HG03175 (cell line): ENCODE measurements at regions not wholly inside any gene's neighbourhood (a gene's known extent, or its start where the extent isn't known, plus 50 kb on each side); places are given as distances from the start of the nearest gene placed in this dataset.

Source experiments
- ATAC-seq: cut with Tn5 transposase; IDR thresholded peaks from one replicate; pipeline ENCODE4 v1.9.1; 2021; ENCODE audit warnings: mild to moderate bottlenecking, moderate library complexity; ENCODE audit not compliant: unreplicated experiment

DNA sequence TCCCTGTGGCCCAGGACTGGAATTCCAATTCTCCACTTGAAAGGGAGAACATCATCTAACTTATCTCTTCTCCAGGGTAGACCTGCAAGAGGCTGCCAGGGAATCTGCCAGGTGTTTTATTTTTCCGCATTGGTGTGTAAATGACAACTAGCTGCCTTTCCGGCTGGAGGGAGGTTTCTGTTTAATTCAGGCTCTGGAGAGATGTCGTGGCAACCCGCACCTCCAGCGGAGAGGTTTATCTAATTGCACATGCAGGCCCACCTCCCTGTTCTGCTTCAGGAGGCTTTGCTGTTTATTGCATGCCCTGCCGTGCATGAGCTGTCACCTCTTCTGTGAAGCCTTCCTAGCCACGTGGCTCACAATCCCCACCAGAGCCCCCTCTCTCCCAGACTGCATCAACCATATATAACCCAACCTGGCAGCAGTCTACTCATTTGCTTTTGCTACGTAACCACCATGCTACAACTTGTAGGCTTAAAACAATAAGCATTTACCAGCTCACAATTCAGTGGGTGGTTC is 151.6 kb downstream of the C1orf94 start:
- ATAC-seq: no peak

DNA sequence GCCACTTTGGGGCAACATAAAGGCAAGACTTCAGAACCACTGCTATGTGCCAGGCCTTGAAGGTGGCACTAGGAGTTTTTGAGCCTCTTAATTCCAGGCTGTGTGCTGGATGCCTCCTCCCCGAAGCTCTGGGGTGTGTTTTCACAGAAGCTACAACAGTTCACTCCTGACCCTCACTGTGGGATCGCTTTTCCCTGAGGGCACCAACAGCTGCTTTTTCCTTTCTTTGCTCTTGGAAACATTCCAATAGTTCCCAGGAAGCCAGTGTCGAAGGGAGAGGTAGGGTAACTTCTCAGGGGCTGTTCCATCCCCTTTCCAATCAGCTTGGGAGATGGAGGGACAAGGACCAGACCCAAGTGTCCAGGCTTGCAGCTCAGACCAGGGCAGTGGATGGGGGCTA is 153.4 kb downstream of the C1orf94 start:
- no peak for ATAC-seq

DNA sequence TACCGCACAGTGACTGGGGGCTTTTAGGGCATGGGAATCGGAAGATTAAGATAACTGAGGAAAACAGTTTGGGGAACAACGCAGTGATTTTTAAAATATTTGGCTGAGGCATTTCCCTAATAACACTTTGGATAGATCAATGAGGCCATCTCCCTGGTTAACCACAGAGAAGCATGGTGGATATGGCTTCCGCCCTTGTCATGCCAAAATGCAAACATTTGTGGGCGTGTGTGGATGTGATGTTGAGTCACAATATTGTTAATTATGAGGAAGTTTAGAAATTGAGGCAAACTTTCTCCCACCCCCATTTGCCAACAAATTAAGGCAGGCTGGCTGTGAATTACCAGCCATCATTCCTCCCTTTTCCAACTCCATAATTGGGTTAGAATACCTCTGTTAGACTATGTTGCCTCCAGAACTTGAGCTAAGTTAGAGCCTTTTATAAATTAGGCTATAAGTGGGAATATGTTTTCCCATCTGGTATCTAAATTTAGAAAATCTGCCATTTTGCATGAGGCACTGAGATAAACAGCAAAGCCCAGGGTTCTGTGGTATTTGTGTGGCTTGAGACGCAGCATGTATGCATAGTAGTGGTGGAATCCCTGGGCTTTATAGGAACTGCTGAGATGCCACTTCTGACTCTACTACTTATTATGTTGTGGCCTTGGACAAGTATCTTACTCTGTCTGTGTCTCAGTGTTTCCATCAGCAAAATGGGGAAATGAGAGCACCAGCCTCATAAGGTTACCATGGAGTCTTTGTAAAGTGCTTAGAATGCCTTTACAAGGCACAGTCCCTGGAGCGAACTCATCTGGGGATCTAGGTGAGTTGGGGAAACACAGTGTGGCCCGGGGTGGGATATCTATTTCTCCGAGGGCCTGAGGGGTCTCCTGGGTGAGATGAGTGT is 154.6 kb downstream of the C1orf94 start:
- no peak for ATAC-seq

DNA sequence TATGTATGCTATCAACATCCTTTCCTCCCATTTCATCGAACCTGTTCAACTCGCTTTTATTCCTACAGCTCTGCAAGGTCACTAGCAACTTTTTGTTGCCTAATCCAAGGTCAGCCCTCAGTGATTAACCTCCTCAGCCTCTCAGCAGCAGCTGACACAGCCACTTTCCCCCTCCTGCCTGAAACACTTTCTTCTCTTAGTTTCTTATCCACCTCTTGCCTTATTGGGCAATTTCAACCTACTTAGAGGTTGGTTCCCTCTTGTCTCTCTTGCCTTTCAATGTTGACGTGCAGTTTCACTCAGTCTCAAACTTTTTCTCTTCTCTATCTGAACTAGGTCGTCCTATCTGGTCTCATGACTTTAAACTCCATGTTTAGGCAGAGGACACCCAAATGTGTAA is 156.3 kb downstream of the C1orf94 start:
- no peak for ATAC-seq

DNA sequence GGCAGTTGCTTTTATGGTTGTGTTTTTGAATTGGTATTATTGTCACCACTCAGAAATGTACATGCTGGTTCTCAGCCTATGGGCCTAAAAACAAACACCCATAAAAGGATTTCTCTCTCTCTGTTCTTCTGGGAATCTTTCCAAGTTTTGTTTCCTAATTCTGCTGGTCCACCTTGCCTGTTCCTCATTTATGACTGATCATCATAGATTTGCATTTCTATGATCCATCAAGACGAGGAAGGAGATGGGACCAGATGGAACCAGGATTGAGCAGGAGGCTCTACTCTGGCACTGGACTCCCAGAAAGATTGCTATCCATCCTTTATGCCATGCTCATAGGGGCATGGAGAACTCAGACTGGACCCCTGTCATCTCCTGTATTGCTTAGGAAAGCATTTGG is 162.2 kb downstream of the C1orf94 start:
- no peak for ATAC-seq

DNA sequence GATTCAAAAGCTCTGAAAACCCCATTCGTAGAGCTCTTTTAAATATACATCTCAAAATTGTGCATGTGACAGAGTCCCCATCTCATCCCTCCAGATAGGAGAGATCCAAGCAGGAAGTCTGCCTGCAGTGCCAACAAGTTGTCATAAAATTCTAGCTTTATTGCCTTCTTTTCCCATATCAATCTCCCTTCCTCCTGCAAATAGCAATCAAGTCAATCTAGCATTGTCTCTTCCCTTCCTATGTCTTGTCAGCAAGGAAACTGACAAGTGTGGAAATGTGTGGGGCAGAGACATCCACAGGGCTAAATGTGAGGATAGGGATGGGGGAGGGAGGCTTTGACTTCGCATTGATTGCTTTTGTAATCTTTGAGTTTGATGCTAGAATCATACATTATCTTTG is 165.2 kb downstream of the C1orf94 start:
- ATAC-seq: no peak

DNA sequence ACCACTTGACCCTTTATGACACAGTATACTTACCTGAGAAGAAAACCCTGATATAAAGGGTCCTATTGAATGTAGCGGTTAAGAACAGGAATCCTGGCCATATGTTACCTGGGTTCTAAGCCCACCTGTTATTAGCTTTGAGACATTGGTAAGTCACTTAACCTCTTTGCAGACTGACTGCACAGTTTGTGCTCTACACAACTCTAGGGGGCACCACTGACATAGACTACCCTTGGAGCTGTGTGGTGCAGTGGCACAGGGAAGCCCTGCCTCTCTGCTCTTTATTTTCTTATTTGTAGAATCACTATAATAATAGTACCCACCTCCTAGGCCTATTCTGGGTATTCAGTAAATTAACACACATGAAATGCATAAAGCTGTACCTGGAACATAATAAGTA is 165.6 kb downstream of the C1orf94 start:
- no peak for ATAC-seq

DNA sequence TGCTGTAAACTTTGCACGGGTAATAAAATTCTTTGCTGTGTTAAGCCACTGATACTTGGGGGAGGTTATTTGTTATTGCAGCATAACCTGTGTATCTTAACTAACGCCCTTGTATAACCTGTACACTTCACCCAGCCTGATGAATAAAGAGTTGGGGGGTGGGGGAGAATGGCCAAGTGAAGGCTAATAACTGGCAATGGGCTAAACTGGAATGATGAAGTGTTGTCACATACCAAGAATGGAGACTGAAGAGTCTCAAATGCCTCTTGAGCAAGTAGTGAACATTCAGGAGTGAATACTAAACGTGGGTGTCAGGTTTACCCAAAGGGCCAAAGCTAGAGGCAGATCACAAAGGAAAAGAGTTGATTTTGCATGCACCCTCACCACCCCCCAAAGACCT is 169.4 kb downstream of the C1orf94 start:
- ATAC-seq: no peak

DNA sequence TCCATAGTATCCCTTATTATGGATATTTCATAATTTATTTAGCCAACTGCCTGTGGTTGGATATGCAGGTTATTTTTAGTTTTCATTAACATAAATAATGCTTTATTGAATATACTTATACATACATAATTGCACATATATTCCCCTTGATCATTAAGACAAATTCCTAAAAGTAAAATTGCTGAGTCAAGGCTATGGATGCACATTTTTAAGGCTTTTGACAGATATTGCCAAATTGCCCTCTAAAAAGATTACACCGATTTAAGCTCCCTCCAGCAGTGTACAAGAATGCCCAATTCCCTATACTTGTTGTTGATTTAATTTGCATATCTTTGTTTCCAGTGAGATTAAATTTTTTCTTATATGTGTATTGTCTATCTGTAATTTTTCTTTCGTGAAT is 176.7 kb downstream of the C1orf94 start:
- ATAC-seq: no peak

DNA sequence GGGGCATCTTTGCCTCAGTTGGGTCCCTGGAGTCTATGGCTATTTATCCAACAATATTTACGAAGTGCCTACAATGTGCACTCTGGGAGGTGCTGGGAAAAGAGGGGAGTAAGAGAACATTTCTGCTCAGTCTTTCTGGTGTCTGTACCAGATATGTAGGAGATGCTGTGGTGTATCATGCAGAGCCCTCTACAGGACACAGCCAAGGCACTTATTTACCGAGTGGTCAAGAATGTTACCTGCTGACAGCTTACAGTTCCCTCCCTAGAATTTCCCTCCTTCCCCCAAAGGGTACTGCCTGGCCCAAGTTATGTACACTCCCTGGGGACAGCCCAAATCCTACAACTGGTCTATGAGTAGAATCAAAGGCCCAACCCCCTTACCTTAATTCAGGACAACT is 177.7 kb downstream of the C1orf94 start:
- no peak for ATAC-seq

DNA sequence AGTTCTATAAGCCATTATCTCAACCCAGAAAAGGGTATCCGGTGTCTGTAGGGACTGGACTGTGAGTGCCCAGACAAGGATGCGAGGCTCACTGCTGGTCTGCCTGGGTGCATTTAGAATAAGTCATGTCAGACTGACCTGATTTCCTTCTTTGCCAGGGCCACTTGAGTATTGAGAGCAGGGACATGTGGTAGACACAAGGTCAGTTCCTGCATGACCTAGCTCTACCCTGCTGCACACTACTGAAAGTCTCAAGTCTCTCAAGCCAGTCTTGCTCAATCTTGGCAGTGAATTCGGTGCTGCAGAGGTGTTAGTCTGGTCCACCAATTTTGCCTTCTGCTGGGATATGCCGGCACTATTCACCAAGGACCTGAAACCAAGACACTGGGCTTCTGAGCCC is 180.1 kb downstream of the C1orf94 start:
- ATAC-seq: no peak

DNA sequence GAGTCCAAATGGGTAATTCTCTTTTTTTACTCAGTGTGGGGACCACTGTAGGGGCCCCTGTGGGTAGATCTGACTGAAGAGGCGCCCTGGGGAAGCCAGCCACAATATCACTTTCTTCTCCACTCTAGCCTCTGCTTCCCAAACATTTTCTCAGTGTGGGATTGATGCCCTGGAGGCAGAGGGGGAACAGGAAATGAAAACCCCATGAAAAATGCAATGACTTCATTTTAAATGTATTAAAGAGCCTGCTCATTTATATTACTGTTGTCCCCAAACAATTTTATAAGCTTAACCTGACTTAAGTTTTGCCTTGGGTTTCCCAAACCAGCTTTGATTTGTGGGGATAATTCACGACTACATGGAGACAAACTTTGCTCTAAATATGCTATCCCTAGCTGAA is 181.9 kb downstream of the C1orf94 start:
- no peak for ATAC-seq

DNA sequence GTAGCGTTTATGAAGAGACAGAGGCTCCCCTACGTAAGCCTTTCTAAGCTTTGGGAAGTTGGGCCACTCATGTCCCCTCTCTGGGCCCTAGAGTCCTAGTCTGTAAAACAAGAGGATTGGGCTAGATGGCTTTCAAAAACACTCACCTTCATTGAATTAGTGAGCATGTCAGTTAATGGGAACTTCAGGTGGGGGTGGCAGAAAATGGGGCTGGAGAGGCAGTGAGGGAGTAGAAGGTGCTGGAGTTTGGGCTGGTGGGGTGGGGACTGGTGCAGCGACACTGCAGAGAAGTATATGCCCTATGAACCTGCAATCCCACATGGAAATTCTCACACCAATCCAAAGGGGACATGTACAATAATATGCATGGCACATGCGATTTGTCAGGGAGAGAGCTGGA is 182.7 kb downstream of the C1orf94 start:
- ATAC-seq: no peak

DNA sequence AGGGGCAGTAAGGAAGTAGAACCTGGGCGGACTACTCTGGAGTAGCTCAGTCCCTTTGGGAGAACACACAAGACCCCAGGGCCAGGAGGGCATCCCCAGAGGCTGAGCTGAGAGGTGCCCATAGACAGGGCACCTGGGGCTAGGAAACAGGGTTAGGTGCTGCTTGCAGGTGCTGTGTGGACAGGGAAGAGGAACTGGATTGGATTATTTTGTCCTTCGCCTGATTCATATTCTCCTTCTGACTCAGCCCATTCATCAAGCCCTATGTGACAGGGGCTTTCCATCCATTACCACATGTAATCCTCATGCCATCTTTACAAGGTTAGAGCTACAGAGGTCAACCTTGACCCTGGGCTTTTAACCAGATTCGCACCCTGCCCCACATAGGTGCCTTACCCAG is 183.9 kb downstream of the C1orf94 start:
- ATAC-seq: no peak

DNA sequence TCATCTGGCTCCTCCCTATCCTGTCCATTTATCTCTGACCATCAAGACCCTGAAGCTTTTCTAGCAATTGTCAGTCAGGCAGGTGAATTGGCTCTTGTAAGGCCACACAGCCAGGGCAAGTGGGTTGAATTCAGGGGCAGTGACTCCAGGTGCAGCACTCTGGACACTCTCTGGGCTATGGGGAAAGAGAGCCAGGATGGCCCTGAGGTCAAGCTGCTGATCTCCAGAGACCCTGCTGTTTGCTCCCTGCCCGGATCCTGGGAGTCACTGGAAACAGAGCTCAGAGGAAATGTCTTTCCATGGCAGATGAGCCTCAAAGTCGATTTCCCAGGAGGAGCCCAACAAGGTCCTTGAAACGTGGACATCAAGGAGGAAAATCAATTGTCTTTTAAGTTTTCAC is 184.4 kb downstream of the C1orf94 start:
- no peak for ATAC-seq

DNA sequence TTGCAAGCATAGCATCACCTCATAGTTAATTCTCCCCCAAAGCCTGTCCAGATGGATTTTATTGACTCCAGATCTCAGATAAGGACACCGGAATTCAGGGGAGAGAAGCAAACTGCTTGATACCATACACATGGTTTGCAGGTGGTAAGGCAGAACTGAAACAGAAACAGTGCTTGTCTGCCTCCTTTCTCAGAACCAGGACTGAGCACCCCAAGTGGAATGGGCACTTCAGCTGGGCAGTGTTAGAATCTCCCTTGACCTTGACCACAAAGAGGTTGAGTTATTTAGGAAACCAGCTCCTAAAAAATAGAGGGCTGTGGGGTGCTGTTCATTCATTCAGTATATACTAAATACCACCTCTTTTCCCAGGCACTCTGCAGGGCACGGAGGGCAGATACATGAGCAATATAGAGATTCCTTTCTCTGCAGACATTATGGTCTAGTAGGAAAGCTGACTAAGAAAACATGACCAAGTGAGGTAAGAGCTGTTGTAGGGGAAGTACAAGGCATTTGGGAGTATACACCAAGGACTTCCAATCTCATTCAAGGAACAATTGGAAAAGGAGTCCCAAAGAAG is 185.2 kb downstream of the C1orf94 start:
- ATAC-seq: no peak

DNA sequence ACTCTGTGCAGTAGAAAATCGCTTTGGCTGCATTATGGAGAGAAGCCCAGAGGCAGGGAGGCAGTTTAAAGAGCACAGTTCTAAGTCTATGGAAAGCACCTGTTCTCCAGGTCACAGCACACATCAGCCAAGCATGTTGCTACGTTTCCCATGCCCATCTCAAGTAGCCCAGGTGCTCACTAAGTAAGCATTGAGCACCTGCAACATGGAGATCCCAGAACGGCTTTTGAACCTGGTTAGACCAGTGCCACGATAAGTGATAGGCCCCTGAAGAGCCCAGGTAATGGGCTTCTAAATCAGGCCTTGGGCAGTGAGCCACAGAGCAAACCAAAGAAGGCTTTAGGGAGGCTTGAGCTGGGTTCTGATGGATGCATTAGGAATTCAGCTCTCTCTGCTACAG is 186.2 kb downstream of the C1orf94 start:
- no peak for ATAC-seq

DNA sequence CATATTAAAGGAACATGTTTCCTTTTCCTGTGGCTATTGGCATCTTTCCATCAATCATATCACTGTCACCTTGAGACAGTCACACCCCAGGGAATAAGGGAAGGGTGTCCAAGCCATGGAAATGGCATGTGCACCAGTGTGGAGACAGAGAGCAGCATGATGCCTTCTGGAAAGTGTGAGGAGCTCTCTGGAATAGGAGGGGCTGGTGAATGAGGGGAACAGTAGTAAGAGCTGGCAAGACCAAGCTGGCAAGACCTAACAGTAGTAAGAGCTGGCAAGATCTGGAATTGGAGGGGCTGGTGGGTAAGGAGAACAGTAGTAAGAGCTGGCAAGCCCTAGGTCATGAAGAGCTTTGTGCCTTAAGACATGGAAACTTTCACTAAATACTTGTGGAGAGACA is 186.7 kb downstream of the C1orf94 start:
- no peak for ATAC-seq

DNA sequence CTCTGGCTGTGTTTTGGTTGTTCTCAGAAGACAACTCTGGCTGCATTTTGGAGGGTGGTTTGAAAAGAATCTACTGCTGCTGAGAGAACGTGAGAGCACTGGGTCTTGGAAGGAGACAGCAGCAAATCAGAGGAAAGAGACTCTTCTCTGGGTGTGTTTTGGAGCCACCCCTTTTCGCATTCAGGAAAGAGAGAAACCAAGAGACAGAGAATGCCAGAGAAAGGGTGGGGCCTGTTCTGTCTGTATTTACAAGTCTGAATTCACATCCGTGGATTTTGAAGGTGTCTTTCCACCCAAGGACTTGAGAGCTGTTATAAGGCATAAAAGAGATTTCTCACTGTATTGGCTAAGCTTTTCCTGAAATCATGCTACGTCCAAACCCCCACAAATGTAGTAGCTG is 187.2 kb downstream of the C1orf94 start:
- ATAC-seq: no peak

DNA sequence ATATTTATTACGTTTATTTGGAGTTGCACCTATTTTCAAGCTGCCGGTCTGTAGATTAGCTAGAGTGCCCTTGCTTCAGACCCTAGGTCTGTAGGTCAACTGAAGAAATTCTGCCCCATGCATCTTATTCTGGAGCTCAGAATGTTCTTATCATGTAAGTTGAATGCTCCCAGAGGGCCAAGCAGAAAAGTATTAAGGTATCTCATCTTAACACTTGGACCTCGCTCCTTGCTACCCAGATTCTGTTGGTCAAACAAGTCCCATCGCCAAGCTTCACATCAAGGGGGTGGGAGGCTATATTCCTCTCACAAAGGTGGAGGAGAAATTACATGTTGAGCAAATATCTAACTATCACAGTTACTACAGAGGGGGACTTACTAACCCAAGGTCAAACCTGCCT is 187.7 kb downstream of the C1orf94 start:
- no peak for ATAC-seq

DNA sequence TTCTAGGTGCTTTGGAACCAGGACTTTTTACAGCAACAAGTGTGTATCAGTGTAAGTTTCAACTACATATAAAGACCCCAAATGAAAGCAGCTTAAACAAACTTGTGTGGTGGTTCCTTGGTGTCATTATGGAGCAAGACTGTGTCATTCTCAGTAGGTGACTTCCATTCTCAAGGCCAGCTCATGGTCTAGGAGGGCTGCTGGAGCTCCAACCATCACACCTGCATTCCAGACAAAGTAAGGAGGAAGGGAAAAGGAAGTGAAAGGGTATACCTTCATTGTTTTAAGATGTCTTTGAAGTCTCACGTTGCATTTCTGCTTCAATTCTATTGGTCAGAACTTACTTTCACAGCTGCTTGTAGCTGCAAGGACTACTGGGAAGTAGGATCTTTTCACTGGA is 188.6 kb downstream of the C1orf94 start:
- ATAC-seq: no peak

DNA sequence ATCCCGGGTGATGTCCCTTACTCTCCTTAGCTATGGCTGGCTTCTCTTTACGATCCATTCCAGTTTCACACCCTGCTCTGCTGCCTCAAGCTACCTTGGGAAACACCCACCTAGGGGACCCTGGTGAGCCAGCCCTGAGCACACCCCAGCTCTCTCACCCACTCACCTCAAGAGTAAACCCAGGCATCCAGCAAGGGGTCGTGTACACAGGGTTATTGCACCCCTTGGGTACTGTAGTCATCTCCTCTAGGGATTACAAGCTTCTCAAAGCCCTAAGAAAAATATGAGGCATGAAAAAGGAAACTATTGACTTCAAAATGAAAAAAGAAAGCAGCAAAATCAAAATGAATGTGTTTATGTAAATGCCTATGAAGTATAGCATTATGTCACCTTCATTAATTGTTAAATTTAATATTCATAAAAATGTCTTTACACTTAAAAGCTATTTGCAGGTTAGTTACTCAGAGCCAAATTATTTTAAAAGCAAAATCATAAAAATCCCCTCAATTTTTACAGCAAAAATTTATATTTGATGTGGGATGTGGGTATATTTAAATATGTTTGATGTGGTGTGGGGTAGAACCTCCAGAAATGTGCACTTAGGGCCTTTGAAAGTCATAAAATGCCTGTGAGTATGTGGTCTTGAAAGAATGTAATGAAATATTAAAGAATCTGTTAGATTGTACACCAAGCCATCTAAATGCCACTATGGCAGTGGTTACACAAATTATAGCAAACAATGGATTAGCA is 190.3 kb downstream of the C1orf94 start:
- no peak for ATAC-seq
